ENCODE measurements at regions not wholly inside any gene's neighbourhood (a gene's known extent, or its start where the extent isn't known, plus 50 kb on each side); places are given as distances from the start of the nearest gene placed in this dataset.

DNA sequence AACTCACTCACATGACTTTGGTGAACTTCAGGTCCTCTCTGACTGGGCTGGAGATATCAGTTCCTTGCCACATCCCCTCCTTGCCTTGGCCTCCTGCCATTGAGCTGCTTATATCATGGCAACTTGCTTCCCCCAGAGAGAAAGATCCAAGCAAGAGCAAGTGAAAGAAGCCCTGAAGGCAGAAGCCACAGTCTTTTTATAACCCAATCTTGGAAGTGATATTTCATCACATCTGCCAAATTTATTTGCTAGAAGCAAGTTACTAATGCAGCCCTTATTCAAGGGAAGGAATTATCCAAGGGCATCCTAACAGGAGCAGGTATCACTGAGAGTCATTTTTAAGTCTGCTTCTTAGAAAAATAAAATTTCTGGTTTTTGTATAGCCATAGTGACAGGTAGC lies 127.8 kb downstream of the SLC38A4 start:
- TF ChIP-seq CTCF (IDR thresholded peaks at IDR 0.05; ENCODE audit: poor library complexity, severe bottlenecking), result no peak
- TF ChIP-seq REST (IDR thresholded peaks at IDR 0.05; ENCODE audit: borderline replicate concordance), result no peak
- no peak for TF ChIP-seq EZH2 (IDR thresholded peaks at IDR 0.05; ENCODE audit: borderline replicate concordance, insufficient read depth, low read length, poor library complexity, severe bottlenecking)
- TF ChIP-seq TAF1 (IDR thresholded peaks at IDR 0.05; ENCODE audit: low read depth), result no peak
- TF ChIP-seq SMC3 (conservative IDR thresholded peaks at IDR 0.05; ENCODE audit: poor library complexity), result no peak
- TF ChIP-seq RAD21 (conservative IDR thresholded peaks at IDR 0.05), result no peak
- TF ChIP-seq POLR2AphosphoS5 (IDR thresholded peaks at IDR 0.05), result no peak
- no peak for TF ChIP-seq EP300 (conservative IDR thresholded peaks at IDR 0.05; ENCODE audit: poor library complexity, severe bottlenecking)
- no peak for TF ChIP-seq MXI1 (conservative IDR thresholded peaks at IDR 0.05; ENCODE audit: poor library complexity, severe bottlenecking)
